MG63 (cell line): ENCODE measurements at regions not wholly inside any gene's neighbourhood (a gene's known extent, or its start where the extent isn't known, plus 50 kb on each side); places are given as distances from the start of the nearest gene placed in this dataset.
"Not testable (repeated sequence)": the region's sequence is repeated elsewhere in the genome, so short reads cannot be mapped to it uniquely, and the experiment has no call there.

Source experiments
- DNase-seq: peaks from one replicate; pipeline ENCODE4 v3.0.0-alpha.2; 2020
- H3K27me3 ChIP-seq: fragments of 250-450 bp; sonication (Bioruptor Pico); 2 replicates; pipeline ENCODE4 v1.5.1; 2020; ENCODE audit warnings: mild to moderate bottlenecking, moderate library complexity
- H3K36me3 ChIP-seq: fragments of 250-450 bp; sonication (Bioruptor Pico); 2 replicates; pipeline ENCODE4 v1.5.1; 2020; ENCODE audit warnings: mild to moderate bottlenecking, moderate library complexity
- H3K4me3 ChIP-seq: fragments of 250-450 bp; sonication (Bioruptor Pico); 2 replicates; pipeline ENCODE4 v1.5.1; 2020; ENCODE audit warnings: mild to moderate bottlenecking, moderate library complexity
- H3K9me3 ChIP-seq: fragments of 250-450 bp; sonication (Bioruptor Pico); 2 replicates; pipeline ENCODE4 v1.5.1; 2020; ENCODE audit warnings: mild to moderate bottlenecking, moderate library complexity

DNA sequence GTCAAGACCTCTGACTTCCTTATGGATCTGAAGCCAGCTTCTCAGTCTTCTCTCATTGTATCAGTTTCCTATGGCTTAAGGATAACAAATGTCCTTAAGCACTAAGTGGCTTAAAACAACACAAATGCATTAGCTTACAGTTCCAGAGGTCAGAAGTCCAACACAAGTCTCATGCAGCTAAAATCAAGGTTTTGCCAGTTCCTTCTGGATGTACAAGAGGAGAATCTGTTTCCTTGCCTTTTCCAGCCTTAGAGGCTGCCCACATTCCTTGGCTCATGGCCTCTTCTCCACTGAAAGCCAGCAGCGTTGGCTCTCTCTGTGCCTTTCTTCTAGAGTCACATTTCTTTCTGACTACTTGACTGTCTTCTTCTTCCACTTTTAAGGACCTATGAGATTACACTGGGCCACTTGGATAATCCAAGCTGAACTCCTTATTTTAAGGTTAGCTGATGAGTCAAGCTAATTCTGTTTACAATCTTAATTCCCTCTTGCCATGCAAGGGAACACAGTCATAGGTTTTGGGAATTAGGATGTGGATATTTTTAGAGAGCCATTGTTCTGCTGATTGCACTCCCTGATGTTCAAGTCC lies 179.0 kb downstream of the BCAS1 start:
- peaks cover 2% of the 10 kb centered on the region; the same call in 1 of the 2 replicates for H3K9me3 ChIP-seq
- peak; percentile 94 for DNase-seq
- H3K4me3 ChIP-seq: no peak overlapping the region
- H3K27me3 ChIP-seq: no peaks in the 10 kb centered on the region
- no peaks in the 10 kb centered on the region for H3K36me3 ChIP-seq

DNA sequence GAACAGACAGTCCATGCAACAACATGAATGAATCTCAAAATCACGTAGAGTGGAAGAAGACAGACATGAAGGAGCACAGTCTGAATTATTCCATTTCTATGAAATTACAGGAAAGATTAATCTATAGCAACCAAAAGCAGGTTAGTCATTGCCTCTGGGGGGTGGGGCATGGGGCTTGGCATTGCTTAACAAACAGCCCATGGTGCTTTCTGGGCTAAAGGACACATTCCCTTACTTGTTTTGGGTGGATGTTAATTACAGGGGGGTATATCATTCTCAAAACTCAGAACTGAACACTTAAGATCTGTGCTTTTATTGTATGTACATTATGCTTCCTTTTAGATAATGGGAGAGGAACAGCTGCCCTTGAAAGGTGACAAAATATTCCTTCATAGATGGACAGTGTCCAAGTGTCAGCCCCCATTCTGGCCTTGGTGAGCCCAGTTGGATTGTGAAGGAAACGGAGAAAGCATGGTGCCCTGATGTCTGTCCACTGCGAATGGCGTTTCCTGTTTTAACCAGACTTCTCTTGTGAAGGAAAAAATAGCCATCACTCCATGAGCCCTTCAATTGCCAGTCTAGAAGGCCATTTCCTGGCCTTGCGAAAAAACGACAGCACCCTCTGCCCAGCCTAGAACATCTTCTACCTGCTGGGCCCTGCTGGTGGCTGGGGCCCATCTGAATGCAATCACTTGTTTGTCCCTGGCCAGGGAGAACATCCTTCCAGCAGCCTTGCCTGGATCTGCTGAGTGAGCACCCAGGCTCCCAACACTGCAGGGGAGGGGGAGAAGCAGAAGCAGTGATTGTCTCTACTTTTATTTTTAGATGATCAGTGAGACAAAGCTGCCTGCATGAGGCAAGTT lies 179.7 kb downstream of the BCAS1 start:
- Histone ChIP-seq H3K9me3 (peaks cover 2% of the 10 kb centered on the region; the same call in 1 of the 2 replicates), H3K36me3 (no peaks in the 10 kb centered on the region), H3K4me3 (no peak overlapping the region), H3K27me3 (no peaks in the 10 kb centered on the region)
- peak; percentile 78 for DNase-seq

DNA sequence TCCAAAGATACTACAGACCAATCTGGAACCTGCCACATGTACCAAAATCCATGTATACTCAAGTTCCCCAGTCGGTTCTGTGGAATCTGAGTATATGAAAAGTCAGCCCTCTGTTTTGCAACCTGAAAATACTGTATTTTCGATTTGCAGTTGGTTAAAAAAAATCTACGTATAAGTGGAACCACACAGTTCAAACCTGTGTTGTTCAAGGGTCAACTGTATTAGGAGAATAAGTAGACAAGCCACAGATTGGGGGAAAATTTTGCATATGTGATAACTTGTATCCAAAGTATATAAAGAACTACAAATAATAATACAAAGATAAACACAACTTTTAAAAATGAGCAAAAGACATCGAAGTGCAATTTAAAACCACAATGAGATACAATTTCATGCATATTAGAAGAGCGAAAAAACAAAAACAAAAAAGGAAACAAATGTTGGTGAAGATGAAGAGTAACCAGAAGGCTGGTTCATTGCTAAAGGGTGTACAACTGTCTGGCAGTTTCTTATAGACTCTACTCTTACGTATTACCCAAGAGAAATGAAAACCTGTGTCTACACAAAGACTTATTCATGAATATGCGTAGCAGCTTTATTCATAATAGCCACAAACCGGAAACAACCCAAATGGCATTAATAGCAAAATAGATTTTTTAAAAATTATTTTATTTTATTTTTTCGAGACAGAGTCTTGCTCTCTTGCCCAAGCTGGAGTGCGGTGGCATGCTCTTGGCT lies 180.8 kb downstream of the BCAS1 start:
- Histone ChIP-seq H3K9me3 (peaks cover 2% of the 10 kb centered on the region; the same call in 1 of the 2 replicates), H3K4me3 (no peak overlapping the region), H3K36me3 (no peaks in the 10 kb centered on the region), H3K27me3 (no peaks in the 10 kb centered on the region)
- no peak for DNase-seq

DNA sequence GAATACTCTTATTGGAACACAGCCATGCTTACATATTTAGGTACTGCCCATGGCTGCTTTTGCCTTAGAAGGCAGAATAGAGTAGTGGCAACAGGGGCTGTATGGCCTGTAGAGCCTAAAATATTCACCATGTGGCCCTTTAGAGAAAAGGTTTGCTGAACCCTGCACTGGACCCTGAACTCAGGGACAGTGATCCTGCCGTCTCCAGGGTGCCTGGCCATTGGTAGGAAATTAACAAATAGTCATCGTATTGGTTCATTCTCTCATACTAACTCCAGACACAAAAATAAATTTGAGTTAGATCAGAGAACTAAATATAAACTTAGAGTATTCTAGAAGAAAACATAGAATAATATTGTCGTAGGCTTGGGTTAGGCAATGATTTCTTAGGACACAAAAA lies 181.4 kb downstream of the BCAS1 start:
- Histone ChIP-seq H3K4me3 (no peak overlapping the region), H3K27me3 (no peaks in the 10 kb centered on the region), H3K9me3 (peaks cover 2% of the 10 kb centered on the region; the same call in 1 of the 2 replicates), H3K36me3 (no peaks in the 10 kb centered on the region)
- DNase-seq: no peak

GRCh38 chr20:53888510-53888909 lies 181.9 kb downstream of the BCAS1 start:
- peaks cover 2% of the 10 kb centered on the region; the same call in 1 of the 2 replicates for H3K9me3 ChIP-seq
- H3K27me3 ChIP-seq: no peaks in the 10 kb centered on the region
- no peak for DNase-seq
- H3K36me3 ChIP-seq: no peaks in the 10 kb centered on the region
- no peak overlapping the region for H3K4me3 ChIP-seq

DNA sequence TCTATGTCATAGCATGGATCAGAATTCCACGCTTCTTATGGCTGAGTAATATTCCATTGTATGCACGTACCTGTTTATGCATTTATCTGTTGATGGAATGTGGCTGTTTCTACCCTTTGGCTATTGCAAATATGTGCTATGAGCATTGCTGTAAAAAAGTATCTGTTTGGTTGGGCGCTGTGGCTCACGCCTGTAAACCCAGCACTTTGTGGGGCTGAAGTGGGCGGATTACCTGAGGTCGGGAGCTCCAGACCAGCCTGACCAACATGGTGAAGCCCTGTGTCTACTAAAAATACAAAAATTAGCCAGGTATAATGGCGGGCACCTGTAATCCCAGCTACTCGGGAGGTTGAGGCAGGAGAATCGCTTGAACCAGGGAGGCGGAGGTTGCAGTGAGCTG lies 182.4 kb downstream of the BCAS1 start:
- DNase-seq: no peak
- peaks cover 2% of the 10 kb centered on the region; the same call in 1 of the 2 replicates for H3K9me3 ChIP-seq
- no peak overlapping the region for H3K4me3 ChIP-seq
- no peaks in the 10 kb centered on the region for H3K27me3 ChIP-seq
- no peaks in the 10 kb centered on the region for H3K36me3 ChIP-seq

DNA sequence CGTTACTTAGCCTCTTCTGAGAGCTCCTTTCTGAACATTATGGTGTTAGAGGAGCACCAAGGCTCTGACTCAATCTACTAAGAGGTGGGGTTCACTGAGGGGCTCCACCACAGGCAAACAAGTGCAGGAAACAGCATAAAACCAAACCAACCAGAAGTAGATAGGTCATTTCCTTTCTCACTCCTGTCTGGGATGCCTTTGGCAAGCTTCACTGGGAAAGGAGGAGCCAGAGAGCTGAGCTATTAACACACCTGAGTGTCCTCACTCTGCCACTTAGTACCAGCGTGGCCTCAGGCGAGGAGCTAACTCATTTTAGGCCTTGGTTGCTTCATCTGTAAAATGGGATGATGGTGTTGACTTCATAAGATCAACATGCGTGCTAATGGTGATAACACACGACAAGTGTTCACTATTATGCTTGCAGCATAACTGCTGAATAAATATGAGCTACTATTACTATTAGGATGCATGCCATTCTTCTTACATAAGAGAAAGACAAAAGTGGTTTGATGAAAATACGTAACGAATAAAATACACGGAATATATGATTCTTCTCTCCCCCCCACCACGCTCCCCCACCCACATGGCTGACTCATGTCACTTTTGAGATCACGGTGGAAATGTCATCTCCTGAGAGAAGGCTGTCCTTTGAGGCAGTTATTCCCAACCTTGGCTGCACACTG lies 185.4 kb downstream of the BCAS1 start:
- no peaks in the 10 kb centered on the region for H3K9me3 ChIP-seq
- no peaks in the 10 kb centered on the region for H3K36me3 ChIP-seq
- no peak overlapping the region for H3K4me3 ChIP-seq
- no peak for DNase-seq
- H3K27me3 ChIP-seq: no peaks in the 10 kb centered on the region

GRCh38 chr20:53883098-53883911 lies 187.1 kb downstream of the BCAS1 start:
- peak; percentile 66 for DNase-seq
- Histone ChIP-seq H3K36me3 (no peaks in the 10 kb centered on the region), H3K27me3 (no peaks in the 10 kb centered on the region), H3K9me3 (no peaks in the 10 kb centered on the region), H3K4me3 (no peak overlapping the region)

GRCh38 chr20:53882438-53882986 lies 187.9 kb downstream of the BCAS1 start:
- H3K4me3 ChIP-seq, DNase-seq, H3K36me3 ChIP-seq: not testable (repeated sequence)

DNA sequence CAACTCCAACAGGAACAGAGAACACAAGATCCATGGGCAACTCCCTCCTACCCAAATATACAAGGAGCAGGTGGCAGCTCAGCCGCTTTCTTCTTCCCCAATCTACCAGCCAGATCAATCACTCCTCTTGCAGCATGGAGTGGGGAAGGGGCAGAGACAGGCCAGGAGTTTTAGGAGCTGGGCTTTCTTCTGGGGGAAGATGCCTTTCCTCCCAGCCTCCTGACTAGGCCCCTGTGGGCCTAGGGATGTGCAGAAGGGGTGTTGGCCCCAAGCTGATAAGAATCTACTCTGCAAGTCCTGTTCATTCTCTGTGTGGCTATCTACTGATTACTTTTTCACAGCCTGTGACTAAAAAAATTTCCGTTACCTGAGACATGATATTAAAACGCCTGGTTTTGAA lies 189.0 kb downstream of the BCAS1 start:
- no peak for DNase-seq
- no peaks in the 10 kb centered on the region for H3K9me3 ChIP-seq
- no peaks in the 10 kb centered on the region for H3K36me3 ChIP-seq
- no peaks in the 10 kb centered on the region for H3K27me3 ChIP-seq
- H3K4me3 ChIP-seq: no peak overlapping the region

More at GRCh38 chr20:53882438-53882986, 187.9 kb downstream of the BCAS1 start:
- H3K9me3 ChIP-seq, H3K27me3 ChIP-seq: not testable (repeated sequence)

GRCh38 chr20:53880108-53880641 lies 190.2 kb downstream of the BCAS1 start:
- no peaks in the 10 kb centered on the region for H3K36me3 ChIP-seq
- H3K9me3 ChIP-seq: no peaks in the 10 kb centered on the region
- no peak for DNase-seq
- H3K4me3 ChIP-seq: no peak overlapping the region
- H3K27me3 ChIP-seq: no peaks in the 10 kb centered on the region

- no peak for DNase-seq
- Histone ChIP-seq H3K4me3 (no peak overlapping the region), H3K9me3 (no peaks in the 10 kb centered on the region), H3K36me3 (no peaks in the 10 kb centered on the region), H3K27me3 (no peaks in the 10 kb centered on the region)
These were observed 191.2 kb downstream of the BCAS1 start for GRCh38 chr20:53879048-53879684.

DNA sequence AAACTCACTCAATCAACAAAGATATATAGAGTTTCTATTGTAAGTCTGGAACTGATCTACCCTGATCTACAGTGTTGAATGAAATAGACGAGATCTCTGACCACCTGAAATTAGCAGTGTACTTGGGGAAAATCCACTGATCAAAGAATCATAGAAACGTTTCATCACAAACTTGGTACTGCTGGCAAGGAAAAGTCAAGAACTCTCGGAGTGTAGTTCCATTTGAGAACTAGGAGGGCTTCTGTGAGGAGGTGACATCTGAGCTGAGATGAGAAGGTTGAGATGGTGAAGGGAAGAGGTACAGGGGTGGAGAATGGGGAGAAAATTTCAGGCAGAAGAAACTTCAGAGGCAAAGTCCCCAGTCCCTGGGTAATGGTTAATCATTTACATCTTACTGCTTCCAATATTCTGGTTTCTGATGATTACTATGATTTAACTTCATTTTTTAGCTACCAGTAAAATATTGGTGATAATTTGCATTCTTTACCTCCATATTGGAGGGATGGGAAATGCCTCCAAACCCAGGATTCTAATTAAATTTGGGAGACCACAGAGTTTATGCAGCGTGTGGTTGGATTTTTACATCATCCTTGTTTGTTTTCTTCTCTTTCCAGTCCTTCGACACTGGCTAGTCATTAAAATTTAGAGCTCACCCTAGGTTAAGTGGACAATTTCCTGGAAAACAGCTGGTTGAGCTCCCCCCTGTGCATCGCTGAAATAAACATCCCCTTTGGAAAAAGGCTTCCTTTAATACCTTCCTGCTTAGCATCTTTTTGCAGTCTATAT lies 191.9 kb downstream of the BCAS1 start:
- Histone ChIP-seq H3K9me3 (no peaks in the 10 kb centered on the region), H3K4me3 (no peak overlapping the region), H3K27me3 (no peaks in the 10 kb centered on the region), H3K36me3 (no peaks in the 10 kb centered on the region)
- no peak for DNase-seq

DNA sequence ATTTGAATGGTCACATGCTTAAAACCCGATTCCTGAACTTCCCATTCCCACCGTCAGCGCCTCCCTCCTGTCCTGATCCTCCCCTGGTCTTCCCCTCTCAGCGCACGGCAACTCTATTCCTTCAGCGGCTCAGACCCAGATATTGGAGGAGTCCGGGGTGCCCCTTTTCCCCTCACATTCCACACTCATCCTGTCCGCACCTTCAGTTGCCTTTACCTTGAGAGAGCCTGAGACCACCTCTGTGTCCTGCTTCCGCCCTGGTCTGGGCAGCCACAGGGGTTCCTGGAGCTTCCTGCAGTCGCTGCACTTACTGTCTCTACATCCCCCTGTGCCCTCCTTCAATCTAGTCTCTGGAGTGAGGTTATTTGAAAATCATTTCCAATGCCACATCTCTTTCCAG lies 193.4 kb downstream of the BCAS1 start:
- Histone ChIP-seq H3K36me3 (no peaks in the 10 kb centered on the region), H3K4me3 (no peak overlapping the region), H3K27me3 (no peaks in the 10 kb centered on the region), H3K9me3 (no peaks in the 10 kb centered on the region)
- no peak for DNase-seq
